Activated CD4-positive, alpha-beta T cell treated with anti-CD3 and anti-CD28 coated beads, Interleukin-2, amount 50 U/mL, for 24 hours (primary cell): ENCODE measurements at regions not wholly inside any gene's neighbourhood (a gene's known extent, or its start where the extent isn't known, plus 50 kb on each side); places are given as distances from the start of the nearest gene placed in this dataset.
"Not testable (repeated sequence)": the region's sequence is repeated elsewhere in the genome, so short reads cannot be mapped to it uniquely, and the experiment has no call there.

ENCODE experiments used
- DNase-seq, 2 donors: peaks; one replicate each; pipeline ENCODE4 v3.0.0-alpha.2; 2020; ENCODE audit warnings: low read depth in 1 of 2, low spot score in 1 of 2

DNA sequence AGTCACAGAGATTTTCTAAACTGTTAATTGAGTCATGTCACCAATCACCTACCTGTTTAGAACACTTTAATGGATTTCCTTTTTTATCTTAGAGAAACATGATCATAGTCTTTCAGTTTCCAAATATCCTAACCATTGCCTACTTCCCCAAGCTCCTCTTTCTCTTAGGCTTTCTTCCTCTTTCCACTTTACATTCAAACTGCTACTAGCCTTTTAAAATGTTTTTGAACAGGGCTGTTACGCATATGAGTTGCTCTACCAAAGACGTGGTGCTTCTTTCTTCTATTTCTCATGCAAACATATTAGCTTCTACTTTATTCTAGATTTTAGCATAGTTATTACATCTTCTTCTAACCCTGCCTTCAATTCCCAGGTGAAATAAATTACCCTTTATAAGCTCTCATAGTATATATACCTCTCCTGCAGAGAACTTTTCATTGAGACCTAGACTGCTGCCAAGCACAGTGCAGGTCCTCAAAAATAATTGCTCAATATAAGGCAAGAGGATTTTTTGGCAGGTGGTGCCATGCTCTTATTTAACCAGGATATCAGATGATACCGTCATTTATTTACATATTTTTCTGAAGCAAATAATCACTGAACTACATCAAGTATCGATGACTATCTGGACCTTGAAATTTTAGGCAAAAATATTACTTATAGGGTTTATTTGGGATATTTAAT lies 937.1 kb downstream of the TSN start:
- DNase-seq = no peak

GRCh38 chr2:122697415-122697814 lies 942.0 kb downstream of the TSN start:
- DNase-seq = no peak

DNA sequence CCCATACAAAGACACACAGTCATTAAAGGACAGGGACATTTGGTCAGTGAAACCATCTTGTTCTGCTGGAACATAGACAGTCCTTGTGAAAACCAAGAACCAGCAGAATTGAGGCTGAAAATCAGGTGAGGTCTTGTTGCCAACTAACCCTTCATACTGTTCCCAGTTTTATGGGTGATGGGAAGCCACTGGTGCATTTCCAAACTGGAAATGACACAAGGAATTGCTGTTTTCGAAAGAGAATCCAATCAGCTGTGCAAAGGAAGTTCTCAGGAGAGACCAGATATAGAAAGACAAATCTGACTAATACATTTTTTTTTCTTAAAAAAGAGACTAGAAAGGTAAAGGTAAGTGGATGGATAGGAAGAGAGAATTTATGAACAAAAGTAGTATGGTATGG lies 948.2 kb downstream of the TSN start:
- DNase-seq = no peak

DNA sequence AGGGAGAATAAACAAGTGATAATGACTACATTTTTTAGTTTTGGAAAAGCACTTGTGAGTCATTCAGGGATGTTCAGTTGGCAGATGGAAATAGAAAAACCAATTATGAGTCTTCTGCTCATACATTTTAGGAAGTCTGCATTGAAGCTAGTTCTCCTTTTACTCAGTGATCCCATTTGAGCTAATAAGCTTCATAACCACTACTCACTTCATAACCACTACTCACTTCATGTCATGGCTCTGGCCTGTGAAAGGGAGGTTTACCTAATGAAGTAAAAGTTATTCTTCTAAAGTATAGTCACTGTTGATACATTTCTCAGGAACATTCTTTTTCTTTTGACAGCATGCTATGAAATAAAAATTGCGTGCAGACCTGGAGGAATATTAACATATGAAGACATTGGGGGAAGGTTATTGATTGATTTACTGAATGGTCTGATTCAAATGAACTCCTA lies 948.7 kb downstream of the TSN start:
- no peak for DNase-seq

GRCh38 chr2:122705746-122706145 lies 950.3 kb downstream of the TSN start:
- DNase-seq = no peak

DNA sequence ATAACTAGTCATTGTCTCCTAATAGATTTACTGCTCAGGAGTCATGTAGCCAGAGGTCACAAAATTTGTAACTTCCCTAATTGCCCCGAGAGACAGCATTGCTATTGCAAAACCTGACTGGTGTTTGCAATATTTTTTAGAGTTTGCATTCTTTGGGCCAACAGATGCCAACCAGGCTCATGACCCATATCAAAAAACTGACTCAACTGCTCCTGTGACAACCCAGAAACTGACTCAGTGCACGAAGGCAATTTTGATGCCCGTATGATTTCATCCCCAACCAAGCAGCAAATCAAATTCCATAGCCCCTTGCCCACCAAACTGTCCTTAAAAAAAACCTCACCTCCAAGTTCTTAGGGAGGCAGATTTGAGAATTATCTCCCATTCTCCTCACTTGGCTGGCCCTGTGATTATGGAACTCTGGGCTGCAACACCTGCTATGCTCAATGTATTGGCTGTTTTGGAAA lies 951.3 kb downstream of the TSN start:
- no peak for DNase-seq

GRCh38 chr2:122707224-122707824 lies 951.9 kb downstream of the TSN start:
- DNase-seq = no peak

GRCh38 chr2:122710049-122710448 lies 954.6 kb downstream of the TSN start:
- DNase-seq = no peak

DNA sequence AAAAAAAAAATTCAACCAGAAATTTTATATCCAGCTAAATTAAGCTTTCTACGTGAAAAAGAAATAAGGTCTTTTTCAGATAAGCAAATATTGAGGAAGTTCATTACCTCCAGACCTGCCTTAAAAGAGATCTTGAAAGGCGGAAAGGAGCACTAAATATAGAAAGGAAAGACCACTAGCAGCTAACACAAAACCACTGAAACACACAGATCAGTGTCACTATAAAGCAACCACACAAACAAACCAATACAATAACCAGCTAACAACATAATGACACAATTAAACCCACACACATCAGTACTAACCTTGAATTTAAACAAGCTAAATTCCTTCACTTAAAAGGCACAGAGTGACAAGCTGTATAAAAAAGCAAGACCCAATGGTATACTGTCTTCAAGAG lies 958.3 kb downstream of the TSN start:
- no peak for DNase-seq

GRCh38 chr2:122720822-122721221 lies 965.4 kb downstream of the TSN start:
- not testable (repeated sequence) for DNase-seq

DNA sequence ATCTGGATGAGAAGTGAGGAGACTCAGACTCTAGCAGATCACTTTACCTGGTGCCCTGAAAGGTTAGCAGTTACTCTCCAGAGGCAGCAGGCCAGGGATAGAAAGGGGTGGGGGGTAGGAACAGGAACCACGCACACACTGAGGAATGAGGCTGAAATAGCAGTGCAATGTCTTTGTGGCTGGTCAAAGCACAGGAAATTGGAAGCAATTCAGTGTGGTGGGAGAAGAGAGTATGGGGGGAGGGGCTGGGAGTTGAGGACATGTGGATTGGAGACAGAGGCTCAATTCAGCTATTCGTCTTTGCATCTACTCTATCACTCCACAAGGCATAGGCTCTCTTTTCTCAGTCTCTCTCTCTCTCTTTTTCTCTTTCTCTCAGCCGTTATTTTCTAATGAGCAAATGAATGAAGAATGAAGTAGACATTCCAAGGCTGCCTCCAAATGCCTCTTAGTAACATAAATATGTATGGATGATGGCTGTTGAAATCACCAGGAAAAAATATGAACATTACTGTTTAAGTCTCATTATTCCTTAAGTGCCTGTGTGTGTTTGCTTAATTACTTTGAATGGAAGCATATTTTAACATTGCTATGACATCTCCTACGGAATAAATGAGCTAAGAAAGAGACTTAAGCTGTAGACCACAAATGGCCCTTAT lies 979.4 kb downstream of the TSN start:
- no peak for DNase-seq

GRCh38 chr2:122736279-122736678 lies 980.8 kb downstream of the TSN start:
- no peak for DNase-seq

DNA sequence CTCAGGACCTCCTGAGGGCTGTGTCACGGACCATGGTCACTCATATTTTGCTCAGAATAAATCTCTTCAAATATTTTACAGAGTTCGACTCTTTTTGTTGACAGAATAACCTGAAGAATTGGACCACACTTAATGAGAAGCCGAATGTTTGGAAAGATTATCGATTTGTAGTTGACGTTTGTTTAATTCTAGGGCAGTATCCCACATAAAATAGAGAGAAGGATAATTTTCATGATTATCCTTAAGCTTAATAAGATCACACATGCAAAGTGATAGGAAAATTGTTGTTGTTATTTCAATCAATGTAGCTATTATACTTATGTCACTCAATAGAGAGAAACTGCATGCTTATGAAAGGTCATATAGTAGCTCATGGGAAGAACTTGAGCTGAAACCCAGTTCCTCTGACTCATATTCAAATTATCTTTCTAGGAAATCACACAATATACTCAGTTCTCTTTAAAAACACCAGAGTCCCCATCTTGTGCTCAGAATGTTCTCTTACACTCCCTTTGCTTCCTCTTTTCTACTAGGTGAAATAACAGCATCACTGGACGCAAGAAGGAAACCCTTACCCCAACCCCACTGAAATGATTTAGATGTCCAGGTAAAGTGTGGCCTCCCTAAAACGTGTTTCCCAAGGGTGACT lies 982.1 kb downstream of the TSN start:
- DNase-seq = no peak

- DNase-seq = no peak
Measured at GRCh38 chr2:122739732-122740593, 984.5 kb downstream of the TSN start.

- no peak for DNase-seq
Measured at GRCh38 chr2:122740594-122740948, 985.1 kb downstream of the TSN start.

GRCh38 chr2:122741403-122741802 lies 986.0 kb downstream of the TSN start:
- DNase-seq = no peak

DNA sequence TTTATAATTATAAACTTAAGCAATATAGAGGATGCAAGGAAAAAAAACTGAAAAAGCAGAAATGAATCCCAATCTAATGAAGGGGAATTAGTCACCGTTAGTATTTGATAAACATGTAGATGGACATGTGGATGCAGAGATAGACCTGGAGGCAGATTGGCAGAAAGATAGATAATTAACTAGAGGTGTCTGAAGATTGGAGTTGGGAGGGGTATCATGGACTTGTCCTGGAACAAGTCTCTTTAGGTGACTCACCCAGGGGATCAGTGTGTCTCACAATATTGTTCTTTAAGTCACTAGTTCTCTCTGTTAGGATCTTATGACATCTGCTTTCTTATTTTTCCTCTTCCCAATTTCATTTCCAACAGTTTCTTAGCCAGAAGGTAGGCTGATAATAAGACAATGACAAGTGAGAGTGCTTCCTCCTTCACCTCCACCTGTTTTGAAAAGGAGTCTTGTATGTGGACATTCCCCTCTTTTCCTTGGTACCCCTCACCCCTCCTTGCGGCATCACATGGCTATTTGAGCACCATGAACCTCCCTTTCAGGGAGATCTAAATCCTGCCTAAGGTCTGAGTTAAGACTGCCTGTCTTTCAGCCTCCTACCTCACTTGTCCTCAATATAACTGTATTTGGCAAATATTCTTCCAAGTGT lies 987.7 kb downstream of the TSN start:
- no peak for DNase-seq

DNA sequence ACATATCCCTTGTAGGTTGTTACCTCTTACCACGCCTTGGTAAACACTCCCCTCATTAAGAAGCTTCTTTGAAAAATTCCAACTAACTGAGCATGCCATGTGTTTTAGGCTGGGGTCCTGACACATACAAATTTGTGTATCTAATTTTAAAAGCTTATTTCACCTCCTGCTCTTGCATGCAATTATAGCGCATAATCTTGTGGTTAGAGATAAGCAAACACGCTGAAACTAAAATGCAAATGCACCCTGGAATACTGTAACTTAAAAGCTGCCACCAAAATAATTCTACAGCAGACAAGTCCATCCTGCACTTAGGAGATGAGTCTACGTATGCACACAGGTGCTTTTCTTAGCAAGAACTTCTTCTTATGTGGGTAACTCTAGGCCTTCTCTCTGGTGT lies 990.2 kb downstream of the TSN start:
- DNase-seq = no peak

- no peak for DNase-seq
Measured at GRCh38 chr2:122747670-122748069, 992.2 kb downstream of the TSN start.

DNA sequence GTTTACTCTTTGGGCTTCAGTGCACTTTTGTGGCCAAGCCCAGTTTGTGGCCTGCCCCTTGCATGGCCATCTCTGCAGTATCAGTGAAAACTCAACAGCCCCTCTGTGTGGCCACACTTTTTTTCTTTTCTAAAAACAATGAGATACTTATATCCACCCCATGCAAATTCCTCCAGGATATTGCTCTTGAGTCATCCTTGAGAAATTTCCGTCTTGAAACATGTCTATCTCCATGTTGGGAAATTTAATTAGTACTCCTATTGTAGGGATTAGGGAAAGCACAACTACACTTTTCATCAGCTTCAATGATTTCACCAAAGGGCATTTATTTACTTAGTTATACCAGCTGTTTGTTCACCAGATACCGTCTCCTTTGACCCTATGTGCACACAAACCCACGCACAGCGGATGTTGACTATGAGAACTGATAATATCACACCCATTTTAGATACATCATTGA lies 993.1 kb downstream of the TSN start:
- no peak for DNase-seq
